ENCODE measurements at regions not wholly inside any gene's neighbourhood (a gene's known extent, or its start where the extent isn't known, plus 50 kb on each side); places are given as distances from the start of the nearest gene placed in this dataset.

GRCh38 chr12:131379738-131380137 lies 331.2 kb upstream of the SFSWAP start:
- no peak for DNase-seq (ENCODE audit: low read depth in 1 of 2, low spot score in 1 of 2)
- TF ChIP-seq CTCF (IDR thresholded peaks at IDR 0.05; ENCODE audit: low read depth, low read length) = no peak
- no peaks in the 10 kb centered on the region for H3K9me3 ChIP-seq (ENCODE audit: low read depth)
- no peaks in the 10 kb centered on the region for H3K27me3 ChIP-seq
- H3K36me3 ChIP-seq = no peaks in the 10 kb centered on the region
- no peaks in the 10 kb centered on the region for H3K4me1 ChIP-seq (ENCODE audit: low read depth)
- H3K27ac ChIP-seq = no peak overlapping the region
- H3K4me3 ChIP-seq = no peak overlapping the region

GRCh38 chr12:131380220-131380964 lies 330.5 kb upstream of the SFSWAP start:
- no peaks in the 10 kb centered on the region for H3K9me3 ChIP-seq (ENCODE audit: low read depth)
- no peak overlapping the region for H3K4me3 ChIP-seq
- H3K27me3 ChIP-seq = no peaks in the 10 kb centered on the region
- TF ChIP-seq CTCF (IDR thresholded peaks at IDR 0.05; ENCODE audit: low read depth, low read length) = no peak
- H3K4me1 ChIP-seq (ENCODE audit: low read depth) = no peaks in the 10 kb centered on the region
- no peak overlapping the region for H3K27ac ChIP-seq
- H3K36me3 ChIP-seq = no peaks in the 10 kb centered on the region
- no peak for DNase-seq (ENCODE audit: low read depth in 1 of 2, low spot score in 1 of 2)

GRCh38 chr12:131380965-131381705 lies 329.8 kb upstream of the SFSWAP start:
- H3K36me3 ChIP-seq = no peaks in the 10 kb centered on the region
- DNase-seq (ENCODE audit: low read depth in 1 of 2, low spot score in 1 of 2) = no peak
- no peak overlapping the region for H3K27ac ChIP-seq
- no peaks in the 10 kb centered on the region for H3K27me3 ChIP-seq
- TF ChIP-seq CTCF (IDR thresholded peaks at IDR 0.05; ENCODE audit: low read depth, low read length) = no peak
- H3K9me3 ChIP-seq (ENCODE audit: low read depth) = no peaks in the 10 kb centered on the region
- no peak overlapping the region for H3K4me3 ChIP-seq
- no peaks in the 10 kb centered on the region for H3K4me1 ChIP-seq (ENCODE audit: low read depth)

- H3K4me1 ChIP-seq (ENCODE audit: low read depth) = no peaks in the 10 kb centered on the region
- no peaks in the 10 kb centered on the region for H3K9me3 ChIP-seq (ENCODE audit: low read depth)
- no peak overlapping the region for H3K27ac ChIP-seq
- TF ChIP-seq CTCF (IDR thresholded peaks at IDR 0.05; ENCODE audit: low read depth, low read length) = no peak
- H3K36me3 ChIP-seq = no peaks in the 10 kb centered on the region
- no peak for DNase-seq (ENCODE audit: low read depth in 1 of 2, low spot score in 1 of 2)
- H3K4me3 ChIP-seq = no peak overlapping the region
- no peaks in the 10 kb centered on the region for H3K27me3 ChIP-seq
Observed at GRCh38 chr12:131381716-131382430, 329.0 kb upstream of the SFSWAP start.

GRCh38 chr12:131383291-131383690 lies 327.6 kb upstream of the SFSWAP start:
- H3K4me1 ChIP-seq (ENCODE audit: low read depth) = no peaks in the 10 kb centered on the region
- TF ChIP-seq CTCF (IDR thresholded peaks at IDR 0.05; ENCODE audit: low read depth, low read length) = no peak
- no peak for DNase-seq (ENCODE audit: low read depth in 1 of 2, low spot score in 1 of 2)

More at GRCh38 chr12:131383291-131383690, 327.6 kb upstream of the SFSWAP start:
- Histone ChIP-seq H3K27me3 (no peaks in the 10 kb centered on the region), H3K9me3 (ENCODE audit: low read depth) (no peaks in the 10 kb centered on the region), H3K27ac (no peak overlapping the region), H3K36me3 (no peaks in the 10 kb centered on the region), H3K4me3 (no peak overlapping the region)
